ENCODE measurements at regions not wholly inside any gene's neighbourhood (a gene's known extent, or its start where the extent isn't known, plus 50 kb on each side); places are given as distances from the start of the nearest gene placed in this dataset.

DNA sequence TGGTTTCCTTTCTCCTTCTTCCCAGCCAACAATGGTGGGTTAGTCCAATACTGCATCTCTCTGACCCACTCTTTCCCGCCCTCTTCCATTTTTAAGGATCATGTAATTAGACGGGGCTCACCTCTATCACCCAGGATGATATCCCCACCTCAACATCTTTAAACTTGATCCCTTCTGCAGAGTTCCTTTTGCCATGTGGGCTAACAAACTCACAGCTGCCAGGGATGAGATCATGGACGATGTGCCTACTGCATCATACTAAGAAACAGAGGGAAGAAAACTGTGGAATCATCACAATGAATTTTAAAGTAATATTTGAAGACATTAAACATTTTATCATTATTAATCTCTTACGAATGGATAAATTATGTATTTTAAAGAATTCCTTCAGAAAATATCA, 183.5 kb downstream of the RDH14 start:
- Mint-ChIP-seq H3K4me1 (peaks cover 0 to 4% (median 0%) of the 10 kb centered on the region in 3 donors), H3K27me3 (peaks cover 25 to 37% (median 32%) of the 10 kb centered on the region in 3 donors), H3K9me3 (no peaks in the 10 kb centered on the region), H3K36me3 (no peaks in the 10 kb centered on the region), H3K4me3 (no peak overlapping the region), H3K27ac (no peak overlapping the region)
- ATAC-seq (ENCODE audit: low read depth in 2 of 2) (no peak), DNase-seq (no peak)

DNA sequence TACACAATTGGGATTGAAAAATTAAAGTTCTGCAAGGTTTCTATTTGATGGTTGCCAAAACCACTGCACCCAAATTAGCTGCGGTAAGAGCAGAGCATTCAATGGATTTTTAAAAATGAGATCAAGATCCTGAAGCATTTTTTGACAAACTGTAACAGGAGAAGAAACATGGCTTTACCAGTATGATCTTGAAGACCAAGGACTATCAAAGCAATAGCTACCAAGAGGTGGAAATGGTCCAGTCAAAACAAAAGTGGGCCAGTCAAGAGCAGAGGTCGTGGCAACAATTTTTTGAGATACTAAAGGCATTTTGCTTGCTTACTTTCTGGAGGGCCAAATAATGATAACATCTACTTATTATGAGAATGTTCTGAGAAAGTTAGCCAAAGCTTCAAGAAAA, 186.8 kb downstream of the RDH14 start:
- H3K4me1 Mint-ChIP-seq: peaks cover 0 to 4% (median 0%) of the 10 kb centered on the region in 3 donors
- ATAC-seq (ENCODE audit: low read depth in 2 of 2) (no peak), DNase-seq (no peak)
- H3K27me3 Mint-ChIP-seq: peaks cover 20 to 34% (median 30%) of the 10 kb centered on the region in 3 donors
- no peaks in the 10 kb centered on the region for H3K36me3 Mint-ChIP-seq
- H3K27ac Mint-ChIP-seq: no peak overlapping the region
- H3K9me3 Mint-ChIP-seq: no peaks in the 10 kb centered on the region
- no peak overlapping the region for H3K4me3 Mint-ChIP-seq

- DNase-seq (no peak), ATAC-seq (ENCODE audit: low read depth in 2 of 2) (no peak)
- no peak overlapping the region for H3K27ac Mint-ChIP-seq
- H3K4me3 Mint-ChIP-seq: no peak overlapping the region
- H3K27me3 Mint-ChIP-seq: peaks cover 15 to 34% (median 25%) of the 10 kb centered on the region in 3 donors
- peaks cover 0 to 2% (median 0%) of the 10 kb centered on the region in 3 donors for H3K4me1 Mint-ChIP-seq
- H3K36me3 Mint-ChIP-seq: no peaks in the 10 kb centered on the region
- no peaks in the 10 kb centered on the region for H3K9me3 Mint-ChIP-seq
These were observed 187.4 kb downstream of the RDH14 start for GRCh38 chr2:18373081-18373480.

GRCh38 chr2:18372641-18373040, 187.8 kb downstream of the RDH14 start:
- no peak for ATAC-seq (ENCODE audit: low read depth in 2 of 2)
- H3K36me3 Mint-ChIP-seq: no peaks in the 10 kb centered on the region

GRCh38 chr2:18369760-18370159, 190.7 kb downstream of the RDH14 start:
- Mint-ChIP-seq H3K27me3 (peaks cover 11 to 33% (median 28%) of the 10 kb centered on the region in 3 donors), H3K27ac (no peak overlapping the region), H3K4me3 (no peak overlapping the region), H3K36me3 (no peaks in the 10 kb centered on the region), H3K9me3 (no peaks in the 10 kb centered on the region), H3K4me1 (no peaks in the 10 kb centered on the region)
- no peak for ATAC-seq (ENCODE audit: low read depth in 2 of 2)
- DNase-seq: no peak

More at GRCh38 chr2:18372641-18373040, 187.8 kb downstream of the RDH14 start:
- Mint-ChIP-seq H3K27me3 (peaks cover 12 to 34% (median 24%) of the 10 kb centered on the region in 3 donors), H3K9me3 (no peaks in the 10 kb centered on the region), H3K27ac (no peak overlapping the region), H3K4me3 (no peak overlapping the region), H3K4me1 (no peaks in the 10 kb centered on the region)
- DNase-seq: no peak

DNA sequence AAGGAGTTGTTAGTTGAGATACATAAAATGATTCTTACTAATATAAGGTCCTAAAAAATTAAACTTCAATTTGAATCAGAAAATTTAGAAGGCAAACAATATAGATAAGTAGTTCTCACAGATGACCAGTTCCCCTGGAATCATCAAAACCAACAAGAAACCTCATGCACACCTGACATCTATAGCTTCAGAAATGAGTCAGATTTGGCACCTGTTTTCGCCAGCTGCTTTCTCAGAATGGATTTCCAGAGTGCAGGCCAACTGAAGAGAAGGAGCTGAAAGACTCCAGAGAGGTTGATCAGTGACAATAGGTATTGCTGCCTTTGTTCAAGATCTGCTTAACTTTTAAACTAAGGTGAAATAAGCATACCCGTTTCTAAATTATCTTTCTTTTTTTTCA, 192.4 kb downstream of the RDH14 start:
- ATAC-seq (ENCODE audit: low read depth in 2 of 2) (no peak), DNase-seq (no peak)
- Mint-ChIP-seq H3K27ac (no peak overlapping the region), H3K4me1 (no peaks in the 10 kb centered on the region), H3K4me3 (no peak overlapping the region), H3K27me3 (peaks cover 13 to 33% (median 29%) of the 10 kb centered on the region in 3 donors), H3K36me3 (no peaks in the 10 kb centered on the region), H3K9me3 (peaks cover 0 to 2% (median 0%) of the 10 kb centered on the region in 7 donors)

GRCh38 chr2:18365342-18365741, 195.1 kb downstream of the RDH14 start:
- Mint-ChIP-seq H3K4me1 (no peaks in the 10 kb centered on the region), H3K27me3 (peaks cover 17 to 28% (median 26%) of the 10 kb centered on the region in 3 donors), H3K27ac (no peak overlapping the region), H3K36me3 (no peaks in the 10 kb centered on the region), H3K4me3 (no peak overlapping the region), H3K9me3 (peaks cover 0 to 2% (median 0%) of the 10 kb centered on the region in 7 donors)
- no peak for DNase-seq
- ATAC-seq (ENCODE audit: low read depth in 2 of 2): no peak

GRCh38 chr2:18363348-18363747, 197.1 kb downstream of the RDH14 start:
- Mint-ChIP-seq H3K27me3 (peaks cover 9 to 24% (median 19%) of the 10 kb centered on the region in 3 donors), H3K27ac (no peak overlapping the region), H3K4me3 (no peak overlapping the region), H3K36me3 (no peaks in the 10 kb centered on the region), H3K9me3 (peaks cover 0 to 2% (median 0%) of the 10 kb centered on the region in 7 donors), H3K4me1 (no peaks in the 10 kb centered on the region)
- DNase-seq (no peak), ATAC-seq (ENCODE audit: low read depth in 2 of 2) (no peak)

DNA sequence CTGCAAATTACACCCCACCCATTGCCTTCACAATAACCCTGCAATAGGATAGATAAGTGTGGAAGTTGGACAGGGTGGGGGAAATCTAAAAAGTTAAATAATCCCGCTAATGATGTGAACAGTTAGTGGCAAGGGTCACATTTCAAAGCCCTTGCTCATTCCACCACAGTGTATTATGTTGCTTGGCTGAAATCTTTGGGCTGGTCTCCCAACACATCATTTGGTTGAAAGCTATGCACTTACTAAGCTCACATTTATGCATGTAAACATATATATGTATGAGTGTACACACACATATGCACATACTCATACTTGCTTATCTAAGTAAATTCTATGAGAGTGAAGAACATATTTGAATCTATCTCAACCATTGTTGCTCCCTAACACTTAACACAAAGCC, 197.8 kb downstream of the RDH14 start:
- Mint-ChIP-seq H3K27ac (no peak overlapping the region), H3K9me3 (peaks cover 0 to 3% (median 0%) of the 10 kb centered on the region in 7 donors), H3K36me3 (no peaks in the 10 kb centered on the region), H3K4me3 (no peak overlapping the region), H3K27me3 (peaks cover 9 to 24% (median 19%) of the 10 kb centered on the region in 3 donors), H3K4me1 (no peaks in the 10 kb centered on the region)
- no peak for ATAC-seq (ENCODE audit: low read depth in 2 of 2)
- DNase-seq: no peak

DNA sequence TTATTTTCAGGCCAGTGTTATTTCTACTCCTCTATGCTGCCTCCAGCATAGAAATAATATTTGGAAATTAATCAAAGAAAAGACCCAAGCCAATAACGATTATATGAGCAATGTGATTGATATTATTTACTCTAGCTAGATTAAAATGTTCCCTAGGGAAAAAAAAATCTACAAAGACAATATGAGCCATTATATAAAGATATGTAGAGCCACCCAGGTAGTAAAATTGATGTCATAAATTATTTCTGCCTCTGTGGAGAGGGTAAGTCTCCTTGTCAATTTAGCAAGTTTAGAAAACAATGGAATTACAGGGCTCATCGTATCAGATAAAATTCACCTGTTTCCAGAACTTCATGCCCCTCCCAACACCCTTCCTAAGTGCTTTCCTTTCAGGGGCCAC, 202.9 kb downstream of the RDH14 start:
- Mint-ChIP-seq H3K9me3 (peaks cover 0 to 3% (median 0%) of the 10 kb centered on the region in 7 donors), H3K27me3 (peaks cover 0 to 16% (median 8%) of the 10 kb centered on the region in 3 donors), H3K4me3 (no peak overlapping the region), H3K36me3 (no peaks in the 10 kb centered on the region), H3K27ac (no peak overlapping the region), H3K4me1 (no peaks in the 10 kb centered on the region)
- no peak for ATAC-seq (ENCODE audit: low read depth in 2 of 2)
- DNase-seq: no peak

DNA sequence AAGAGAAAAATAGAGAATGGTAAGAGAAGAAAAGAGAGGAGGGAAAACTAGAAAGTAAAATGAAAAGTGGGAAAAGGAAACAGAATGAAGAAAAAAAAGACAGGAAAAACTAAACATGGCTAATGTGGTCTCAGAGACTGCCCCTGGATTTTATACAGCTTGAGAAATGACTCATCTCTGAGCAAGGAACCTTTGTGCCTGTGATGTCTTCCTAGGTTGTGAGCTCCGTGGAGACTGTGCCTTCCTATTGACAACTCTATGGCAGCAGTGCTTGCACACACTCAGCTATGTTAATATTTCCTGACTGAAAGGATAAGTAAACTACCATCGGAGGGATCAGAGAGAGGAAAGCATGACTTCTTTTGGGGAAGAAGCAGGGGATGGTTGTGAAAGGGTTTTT, 203.8 kb downstream of the RDH14 start:
- no peak for DNase-seq
- Mint-ChIP-seq H3K4me3 (no peak overlapping the region), H3K27ac (no peak overlapping the region), H3K36me3 (no peaks in the 10 kb centered on the region), H3K4me1 (no peaks in the 10 kb centered on the region), H3K9me3 (peaks cover 0 to 3% (median 0%) of the 10 kb centered on the region in 7 donors), H3K27me3 (peaks cover 0 to 11% (median 3%) of the 10 kb centered on the region in 3 donors)
- no peak for ATAC-seq (ENCODE audit: low read depth in 2 of 2)

DNA sequence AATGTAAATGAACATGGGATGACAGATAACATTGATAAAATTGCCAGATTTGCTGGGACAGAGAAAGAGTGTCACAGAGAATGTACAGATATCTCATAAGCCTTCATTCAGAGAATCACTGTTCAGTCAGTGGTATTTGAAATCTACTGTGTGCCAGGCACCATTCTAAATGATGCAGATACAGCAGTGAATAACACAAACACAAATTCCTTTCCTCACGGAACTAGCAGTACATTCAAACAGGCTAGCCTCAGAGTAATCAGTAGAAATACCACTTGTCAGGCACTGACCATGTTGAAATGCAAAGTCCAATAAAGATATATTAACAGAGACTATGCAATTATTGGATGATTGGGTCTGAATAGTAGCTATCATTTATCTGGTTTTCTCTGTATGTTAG, 211.0 kb downstream of the RDH14 start:
- Mint-ChIP-seq H3K36me3 (no peaks in the 10 kb centered on the region), H3K27ac (no peak overlapping the region), H3K27me3 (peaks cover 0 to 9% (median 5%) of the 10 kb centered on the region in 3 donors), H3K4me1 (no peaks in the 10 kb centered on the region), H3K9me3 (peaks cover 0 to 4% (median 0%) of the 10 kb centered on the region in 7 donors), H3K4me3 (no peak overlapping the region)
- no peak for DNase-seq
- no peak for ATAC-seq (ENCODE audit: low read depth in 2 of 2)

DNA sequence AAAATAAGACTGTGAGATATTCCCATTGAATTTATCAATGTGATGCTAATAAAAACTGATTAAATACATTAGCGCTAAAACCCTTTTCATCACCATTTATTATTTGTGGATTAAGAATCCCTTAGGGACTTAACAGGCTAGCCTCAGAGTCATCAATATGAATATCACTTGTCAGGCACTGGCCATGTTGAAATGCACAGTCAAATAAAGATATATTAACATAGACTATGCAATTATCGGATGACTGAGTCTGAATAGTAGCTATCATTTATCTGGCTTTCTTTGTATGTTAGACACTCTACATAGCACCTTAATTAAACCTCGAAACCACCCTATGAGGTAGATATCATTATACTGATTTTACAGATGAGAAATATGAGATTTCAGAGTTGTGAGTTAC, 213.6 kb downstream of the RDH14 start:
- ATAC-seq (ENCODE audit: low read depth in 2 of 2) (no peak), DNase-seq (no peak)
- Mint-ChIP-seq H3K4me3 (no peak overlapping the region), H3K27ac (no peak overlapping the region), H3K27me3 (peaks cover 0 to 9% (median 5%) of the 10 kb centered on the region in 3 donors), H3K36me3 (no peaks in the 10 kb centered on the region), H3K9me3 (peaks cover 0 to 4% (median 2%) of the 10 kb centered on the region in 7 donors), H3K4me1 (no peaks in the 10 kb centered on the region)

DNA sequence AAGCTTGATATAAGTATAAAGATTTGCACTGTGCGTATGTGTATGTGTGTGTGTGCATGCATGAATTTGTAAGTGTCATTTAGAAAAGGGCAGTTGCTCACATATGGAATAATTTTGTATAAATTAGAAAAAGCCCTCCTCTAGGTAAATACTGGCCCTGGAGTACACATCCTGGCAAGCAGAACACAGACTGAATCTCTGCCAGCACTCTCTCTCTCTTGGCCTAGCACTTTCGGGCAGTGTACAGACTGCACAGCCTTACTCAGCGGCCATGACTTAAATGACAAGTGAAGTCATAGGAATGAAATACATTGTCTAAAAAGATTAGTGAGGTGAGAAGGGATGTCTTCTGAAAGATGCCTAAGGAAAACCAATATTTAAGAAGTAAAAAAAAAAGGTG, 214.1 kb downstream of the RDH14 start:
- no peak overlapping the region for H3K4me3 Mint-ChIP-seq
- peaks cover 0 to 3% (median under 1%) of the 10 kb centered on the region in 7 donors for H3K9me3 Mint-ChIP-seq

GRCh38 chr2:18345848-18346247, 214.6 kb downstream of the RDH14 start:
- H3K4me1 Mint-ChIP-seq: no peaks in the 10 kb centered on the region
- peaks cover 0 to 9% (median 5%) of the 10 kb centered on the region in 3 donors for H3K27me3 Mint-ChIP-seq
- H3K36me3 Mint-ChIP-seq: no peaks in the 10 kb centered on the region
- H3K9me3 Mint-ChIP-seq: peaks cover 0 to 3% (median under 1%) of the 10 kb centered on the region in 7 donors
- no peak overlapping the region for H3K4me3 Mint-ChIP-seq
- no peak for ATAC-seq (ENCODE audit: low read depth in 2 of 2)
- DNase-seq: no peak
- no peak overlapping the region for H3K27ac Mint-ChIP-seq

More for the DNA sequence above, 214.1 kb downstream of the RDH14 start:
- Mint-ChIP-seq H3K4me1 (no peaks in the 10 kb centered on the region), H3K27me3 (peaks cover 0 to 9% (median 5%) of the 10 kb centered on the region in 3 donors), H3K27ac (no peak overlapping the region), H3K36me3 (no peaks in the 10 kb centered on the region)
- no peak for DNase-seq
- no peak for ATAC-seq (ENCODE audit: low read depth in 2 of 2)

All from naive B cell (primary cell).